HCT116 (cell line): ENCODE measurements at regions not wholly inside any gene's neighbourhood (a gene's known extent, or its start where the extent isn't known, plus 50 kb on each side); places are given as distances from the start of the nearest gene placed in this dataset.
"Not testable (repeated sequence)": the region's sequence is repeated elsewhere in the genome, so short reads cannot be mapped to it uniquely, and the experiment has no call there.

ENCODE experiments used
- ATAC-seq: fragments of 200-7000 bp; cut with Tn5 transposase; 2 replicates; pipeline ENCODE4 v1.9.1; 2020; ENCODE audit warnings: mild to moderate bottlenecking, moderate library complexity
- BruUV-seq: library from RNA; stranded (reverse); fragments of 400-500 nt; replicated peaks from 2 replicates; lab custom pipeline; 2021; lab: Mats Ljungman, UMichigan
- CTCF ChIA-PET: fragments of 300-600 bp; sonication (Branson Sonifier 250); formaldehyde crosslinking; loops from one replicate; lab custom pipeline; 2021; ENCODE audit warnings: antibody characterized with exemption; lab: Charles Lee
- POLR2A ChIA-PET: fragments of 300-600, 350-600 bp; sonication (Branson Sonifier 250); formaldehyde crosslinking; loops from one replicate; lab custom pipeline; 2021; ENCODE audit warnings: antibody characterized with exemption; lab: Charles Lee
- RAD21 ChIA-PET, 2 experiments: fragments of 300-600 bp; sonication (Branson Sonifier 250); formaldehyde crosslinking; loops; one replicate each; lab custom pipeline; 2023; ENCODE audit warnings: low total read pairs in 2 of 2; ENCODE audit not compliant: uncharacterized antibody in 2 of 2, unreplicated experiment in 2 of 2, low non-redundant PET in 1 of 2; lab: Charles Lee
- DNase-seq: peaks from one replicate; pipeline ENCODE4 v3.0.0-alpha.2; 2010; ENCODE audit warnings: low read depth, low spot score
- H2AFZ ChIP-seq: fragments of 200-600 bp; shearing (Covaris generic), sonication (generic); 2 replicates; pipeline ENCODE4 v1.6.1; 2017; ENCODE audit warnings: low read depth, mixed run types, mixed read lengths, antibody characterized with exemption, low read length; ENCODE audit not compliant: poor library complexity, severe bottlenecking
- H3K27ac ChIP-seq: 2 replicates; pipeline ENCODE4 v1.5.1; 2012; ENCODE audit warnings: low read depth, low read length
- H3K27me3 ChIP-seq: fragments of 200-600 bp; sonication (generic); 2 replicates; pipeline ENCODE4 v1.6.1; 2016; ENCODE audit warnings: mixed run types, low read length, mixed read lengths; ENCODE audit not compliant: insufficient read depth
- H3K36me3 ChIP-seq, 2 experiments: fragments of 200-500 bp in 1 of 2; fragments of 200-600 bp in 1 of 2; sonication (Bioruptor generic) in 1 of 2; sonication (generic) in 1 of 2; 2 replicates each; pipeline versions ENCODE4 v1.5.1 to v1.6.1; 2014 to 2016; ENCODE audit warnings: low read length in 2 of 2, inconsistent platforms in 1 of 2, mixed read lengths in 1 of 2, mixed run types in 1 of 2; ENCODE audit not compliant: insufficient read depth in 2 of 2, control insufficient read depth in 1 of 2
- H3K4me1 ChIP-seq, 2 experiments: fragments of 200-600 bp in 1 of 2; sonication (generic) in 1 of 2; 2 replicates each; pipeline versions ENCODE4 v1.5.1 to v1.6.1; 2012 to 2017; ENCODE audit warnings: low read length in 2 of 2, inconsistent platforms in 1 of 2, mild to moderate bottlenecking in 1 of 2, mixed read lengths in 1 of 2, mixed run types in 1 of 2, moderate library complexity in 1 of 2; ENCODE audit not compliant: insufficient read depth in 2 of 2, control insufficient read depth in 1 of 2
- H3K4me2 ChIP-seq: fragments of 200-600 bp; sonication (generic); 2 replicates; pipeline ENCODE4 v1.6.1; 2017; ENCODE audit warnings: mixed run types, low read length, mixed read lengths
- H3K4me3 ChIP-seq, 2 experiments: fragments of 200-600 bp in 1 of 2; sonication (generic) in 1 of 2; replicated peaks in 1 of 2; 2 replicates each; pipeline ENCODE4 v1.5.1; 2011 to 2016; ENCODE audit warnings: low read length in 2 of 2, control low read depth in 1 of 2, low read depth in 1 of 2, mild to moderate bottlenecking in 1 of 2, mixed read lengths in 1 of 2, mixed run types in 1 of 2
- H3K79me2 ChIP-seq: fragments of 200-600 bp; sonication (generic); 2 replicates; pipeline ENCODE4 v1.6.1; 2017; ENCODE audit warnings: mild to moderate bottlenecking, mixed run types, low read length, moderate library complexity, mixed read lengths; ENCODE audit not compliant: insufficient read depth
- H3K9ac ChIP-seq: fragments of 200-600 bp; sonication (generic); 2 replicates; pipeline ENCODE4 v1.6.1; 2016; ENCODE audit warnings: low read length, mixed read lengths
- H3K9me2 ChIP-seq: fragments of 200-600 bp; sonication (generic), shearing (Covaris generic); 2 replicates; pipeline ENCODE4 v1.6.1; 2017; ENCODE audit warnings: mixed run types, mild to moderate bottlenecking, moderate library complexity; ENCODE audit not compliant: insufficient read depth
- H3K9me3 ChIP-seq, 2 experiments: fragments of 200-500 bp in 1 of 2; fragments of 200-600 bp in 1 of 2; sonication (Bioruptor generic) in 1 of 2; sonication (generic) in 1 of 2; 2 replicates each; pipeline ENCODE4 v1.6.1; 2014 to 2017; ENCODE audit warnings: low read length in 2 of 2, mixed read lengths in 2 of 2, inconsistent platforms in 1 of 2, low read depth in 1 of 2, mild to moderate bottlenecking in 1 of 2, mixed run types in 1 of 2, moderate library complexity in 1 of 2; ENCODE audit not compliant: control insufficient read depth in 1 of 2, insufficient read depth in 1 of 2
- H4K20me1 ChIP-seq: fragments of 200-600 bp; sonication (generic), shearing (Covaris generic); 2 replicates; pipeline ENCODE4 v1.6.1; 2017; ENCODE audit warnings: mixed run types, mild to moderate bottlenecking, moderate library complexity; ENCODE audit not compliant: insufficient read depth
- ATF3 ChIP-seq: IDR thresholded peaks from 2 replicates; pipeline ENCODE4 v1.6.1; 2012
- CBX3 ChIP-seq: IDR thresholded peaks from 2 replicates; pipeline ENCODE4 v1.6.1; 2012; ENCODE audit warnings: low read depth
- EZH2phosphoT487 ChIP-seq: fragments of 200-600 bp; IDR thresholded peaks from 2 replicates; pipeline ENCODE4 v1.6.1; 2018; ENCODE audit warnings: antibody characterized with exemption, borderline replicate concordance
- POLR2AphosphoS5 ChIP-seq: IDR thresholded peaks from 2 replicates; pipeline ENCODE4 v1.6.1; 2011; ENCODE audit warnings: mild to moderate bottlenecking, low read depth, low read length, moderate library complexity
- REST ChIP-seq: IDR thresholded peaks from 2 replicates; pipeline ENCODE4 v1.6.1; 2012; ENCODE audit warnings: low read depth
- SP1 ChIP-seq: IDR thresholded peaks from 2 replicates; pipeline ENCODE4 v1.6.1; 2012; ENCODE audit warnings: low read depth
- SRF ChIP-seq: IDR thresholded peaks from 2 replicates; pipeline ENCODE4 v1.6.1; 2012; ENCODE audit warnings: low read depth
- YY1 ChIP-seq: IDR thresholded peaks from 2 replicates; pipeline ENCODE4 v1.6.1; 2011; ENCODE audit warnings: low read length, low read depth, moderate library complexity, mild to moderate bottlenecking; ENCODE audit not compliant: insufficient replicate concordance; ENCODE audit errors: extremely low read depth
- intact Hi-C: fragments of 100-400 bp; cut with micrococcal nuclease; formaldehyde crosslinking; loops from 2 replicates; pipeline ENCODE4 v1.10.0; 2022

- TF ChIP-seq ATF3: no peak
- TF ChIP-seq SP1: no peak
- TF ChIP-seq SRF: no peak
- TF ChIP-seq REST: no peak
- TF ChIP-seq EZH2phosphoT487: no peak
- TF ChIP-seq POLR2AphosphoS5: no peak
- TF ChIP-seq CBX3: no peak
- TF ChIP-seq YY1: no peak
- TF ChIP-seq, all 23 proteins: peak for 0
These were observed 289.4 kb upstream of the MEIS1 start (continued) for GRCh38 chr2:66145490-66145889.

GRCh38 chr2:66144324-66144723 is 290.6 kb upstream of the MEIS1 start:
- RAD21 ChIA-PET, H3K4me1 ChIP-seq, BruUV-seq, POLR2A ChIA-PET, H3K9me3 ChIP-seq, H4K20me1 ChIP-seq, H3K4me3 ChIP-seq, H3K9ac ChIP-seq, H3K79me2 ChIP-seq, intact Hi-C loops, ATAC-seq, H3K27ac ChIP-seq, H2AFZ ChIP-seq, CTCF ChIA-PET, H3K4me2 ChIP-seq, DNase-seq, H3K9me2 ChIP-seq, H3K27me3 ChIP-seq, H3K36me3 ChIP-seq: not testable (repeated sequence)
